Heart left ventricle (tissue), 13 donors: ENCODE measurements at regions not wholly inside any gene's neighbourhood (a gene's known extent, or its start where the extent isn't known, plus 50 kb on each side); places are given as distances from the start of the nearest gene placed in this dataset.

Experiments
- POLR2A ChIP-seq, 2 donors: fragments of 450-650 bp; IDR thresholded peaks; one replicate each; pipeline ENCODE4 v1.6.1; 2017; ENCODE audit warnings: antibody characterized with exemption in 2 of 2, mild to moderate bottlenecking in 2 of 2, moderate library complexity in 2 of 2
- TF ChIP-seq, protein P1 (sequence below), 12 donors: fragments of 200-600 bp; sonication (generic) in 4 of 12; IDR thresholded peaks; one replicate each; pipeline versions ENCODE4 v1.5.0 to v1.8.0; 2018 to 2022; ENCODE audit warnings: antibody characterized with exemption in 12 of 12, mild to moderate bottlenecking in 5 of 12
- donor health status: ischemic (EF 13 %, LVEDD 7.1; RV severe dilation, severe dysfunction).
- donor health status: DM: no; HTN: yes; CAD: no.
- donor health status: DM: no; HTN: no; CAD: no.
- donor health status: ischemic (EF 25% LVEDD 6.9; RV normal size, moderate dysfunction).
- donor health status: ischemic (EF 25% LVEDD 5.7; RV mildly dilated, moderate dysfunction).
- donor health status: ischemic (EF 35%, LVEDD 5.7; RV mildly dilated, moderate dysfunction).
- donor health status: nonischemic (EF 11% LVEDD 7.7; RV severe dilation, severe dysfunction).
- donor health status: DM: yes; HTN: yes; CAD: no.
- donor health status: PGD.
- donor health status: ischemic (EF 29% LVEDD 5.4; RV normal size, mild dysfunction).
- donor health status: nonischemic (EF 23%, LVEDD 6.1; RV moderate dilation, normal function).

GRCh38 chr14:101462726-101463565 lies 98.3 kb upstream of the DIO3 start:
- no peak for TF ChIP-seq POLR2A (IDR thresholded peaks at IDR 0.05)
- TF ChIP-seq, protein P1, sequence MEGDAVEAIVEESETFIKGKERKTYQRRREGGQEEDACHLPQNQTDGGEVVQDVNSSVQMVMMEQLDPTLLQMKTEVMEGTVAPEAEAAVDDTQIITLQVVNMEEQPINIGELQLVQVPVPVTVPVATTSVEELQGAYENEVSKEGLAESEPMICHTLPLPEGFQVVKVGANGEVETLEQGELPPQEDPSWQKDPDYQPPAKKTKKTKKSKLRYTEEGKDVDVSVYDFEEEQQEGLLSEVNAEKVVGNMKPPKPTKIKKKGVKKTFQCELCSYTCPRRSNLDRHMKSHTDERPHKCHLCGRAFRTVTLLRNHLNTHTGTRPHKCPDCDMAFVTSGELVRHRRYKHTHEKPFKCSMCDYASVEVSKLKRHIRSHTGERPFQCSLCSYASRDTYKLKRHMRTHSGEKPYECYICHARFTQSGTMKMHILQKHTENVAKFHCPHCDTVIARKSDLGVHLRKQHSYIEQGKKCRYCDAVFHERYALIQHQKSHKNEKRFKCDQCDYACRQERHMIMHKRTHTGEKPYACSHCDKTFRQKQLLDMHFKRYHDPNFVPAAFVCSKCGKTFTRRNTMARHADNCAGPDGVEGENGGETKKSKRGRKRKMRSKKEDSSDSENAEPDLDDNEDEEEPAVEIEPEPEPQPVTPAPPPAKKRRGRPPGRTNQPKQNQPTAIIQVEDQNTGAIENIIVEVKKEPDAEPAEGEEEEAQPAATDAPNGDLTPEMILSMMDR (IDR thresholded peaks at IDR 0.05), result no peak
